ENCODE measurements at regions not wholly inside any gene's neighbourhood (a gene's known extent, or its start where the extent isn't known, plus 50 kb on each side); places are given as distances from the start of the nearest gene placed in this dataset.
A peak's percentile ranks its signal among the peaks of the same experiment; 100 is the strongest.

DNA sequence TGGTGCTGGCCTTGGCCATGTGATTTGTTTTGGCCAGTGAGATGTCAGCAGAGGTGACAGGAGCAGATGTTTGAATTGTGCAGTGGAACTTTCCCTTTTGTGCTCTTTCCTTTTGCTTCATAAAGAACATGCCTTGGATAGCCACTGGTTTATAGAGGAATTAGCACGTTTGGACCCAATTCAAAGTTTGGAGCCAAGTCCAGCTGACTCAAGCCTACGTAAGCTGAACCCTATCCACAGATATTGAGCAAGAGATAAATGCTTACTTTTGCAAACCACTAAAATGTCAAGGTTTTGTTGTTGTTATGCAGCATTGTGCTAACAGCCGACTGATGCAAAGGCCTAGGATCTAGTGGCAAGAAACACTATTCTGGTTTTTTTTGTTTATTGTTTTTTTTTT, 230.9 kb upstream of the CITED2 start:
- Mint-ChIP-seq H3K9me3 (peaks cover 11% of the 10 kb centered on the region), H3K27me3 (ENCODE audit: insufficient read depth, low read depth) (peaks cover 9% of the 10 kb centered on the region), H3K4me1 (peaks cover 32% of the 10 kb centered on the region)

GRCh38 chr6:139603581-139603980, 229.1 kb upstream of the CITED2 start:
- no peak overlapping the region for H2AFZ ChIP-seq (replicated peaks)
- no peak overlapping the region for H3K4me2 ChIP-seq
- Mint-ChIP-seq H3K36me3 (peaks cover 5% of the 10 kb centered on the region), H3K4me3 (no peak overlapping the region), H3K27me3 (ENCODE audit: insufficient read depth, low read depth) (peaks cover 9% of the 10 kb centered on the region), H3K27ac (no peak overlapping the region), H3K4me1 (peaks cover 31% of the 10 kb centered on the region), H3K9me3 (peaks cover 11% of the 10 kb centered on the region)
- H3K79me2 ChIP-seq (ENCODE audit: low read depth) = no peaks in the 10 kb centered on the region
- no peaks in the 10 kb centered on the region for H3K36me3 ChIP-seq
- H3K9me3 ChIP-seq (ENCODE audit: low read depth) = no peaks in the 10 kb centered on the region
- H3K27ac ChIP-seq = peak overlapping the region; percentile 54
- no peaks in the 10 kb centered on the region for H4K20me1 ChIP-seq (ENCODE audit: low read depth)
- H3K4me3 ChIP-seq = no peak overlapping the region
- H3F3A ChIP-seq (ENCODE audit: low read depth) = peaks cover 24% of the 10 kb centered on the region
- H3K9ac ChIP-seq = no peak overlapping the region
- H3K27me3 ChIP-seq = no peaks in the 10 kb centered on the region
- TF ChIP-seq EZH2 (IDR thresholded peaks at IDR 0.05) = no peak
- TF ChIP-seq EZH2phosphoT487 (IDR thresholded peaks at IDR 0.05) = no peak
- no peak for TF ChIP-seq CTCF (IDR thresholded peaks at IDR 0.05)
- DNase-seq (ENCODE audit: low spot score) = no peak
- H3K4me1 ChIP-seq = peaks cover 46% of the 10 kb centered on the region

More for the DNA sequence above, 230.9 kb upstream of the CITED2 start:
- H3K27ac ChIP-seq = no peak overlapping the region
- no peaks in the 10 kb centered on the region for H3K9me3 ChIP-seq (ENCODE audit: low read depth)
- no peaks in the 10 kb centered on the region for H3K36me3 ChIP-seq
- no peak overlapping the region for H3K9ac ChIP-seq
- Mint-ChIP-seq H3K27ac (no peak overlapping the region), H3K4me3 (no peak overlapping the region), H3K36me3 (peaks cover 5% of the 10 kb centered on the region)
- no peak overlapping the region for H3K4me3 ChIP-seq
- no peaks in the 10 kb centered on the region for H3K27me3 ChIP-seq
- peaks cover 24% of the 10 kb centered on the region for H3F3A ChIP-seq (ENCODE audit: low read depth)
- H3K79me2 ChIP-seq (ENCODE audit: low read depth) = no peaks in the 10 kb centered on the region
- H2AFZ ChIP-seq (replicated peaks) = no peak overlapping the region
- H4K20me1 ChIP-seq (ENCODE audit: low read depth) = no peaks in the 10 kb centered on the region
- H3K4me1 ChIP-seq = peaks cover 48% of the 10 kb centered on the region
- TF ChIP-seq EZH2 (IDR thresholded peaks at IDR 0.05) (no peak), CTCF (IDR thresholded peaks at IDR 0.05) (no peak), EZH2phosphoT487 (IDR thresholded peaks at IDR 0.05) (no peak)
- no peak overlapping the region for H3K4me2 ChIP-seq
- DNase-seq (ENCODE audit: low spot score) = no peak

DNA sequence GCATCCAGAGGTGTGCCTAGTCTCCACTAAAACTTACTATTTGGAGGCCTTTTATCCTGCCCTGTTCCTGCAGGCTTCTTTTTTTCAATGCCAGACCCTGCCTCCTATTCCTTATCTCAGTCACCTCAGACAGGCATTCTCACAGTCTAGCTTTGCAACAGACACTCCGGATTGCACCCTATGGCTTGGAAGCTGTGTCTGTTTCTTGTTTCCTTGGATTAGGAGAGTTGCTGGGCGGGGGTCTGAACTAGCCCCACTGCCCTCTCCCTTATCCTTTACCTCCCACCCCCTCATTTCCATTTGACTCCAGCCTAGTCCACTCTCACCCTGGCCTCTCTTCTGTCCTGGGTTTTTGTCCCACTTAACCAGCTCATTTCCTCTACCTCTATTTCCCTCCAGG, 228.1 kb upstream of the CITED2 start:
- Mint-ChIP-seq H3K4me3 (no peak overlapping the region), H3K27ac (peak overlapping the region; percentile 52), H3K27me3 (ENCODE audit: insufficient read depth, low read depth) (peaks cover 9% of the 10 kb centered on the region), H3K9me3 (peaks cover 11% of the 10 kb centered on the region), H3K36me3 (peaks cover 5% of the 10 kb centered on the region), H3K4me1 (peaks cover 31% of the 10 kb centered on the region)
- H3K27ac ChIP-seq = peak overlapping the region; percentile 54
- no peaks in the 10 kb centered on the region for H4K20me1 ChIP-seq (ENCODE audit: low read depth)
- H3K4me1 ChIP-seq = peaks cover 46% of the 10 kb centered on the region
- no peaks in the 10 kb centered on the region for H3K9me3 ChIP-seq (ENCODE audit: low read depth)
- H3K36me3 ChIP-seq = no peaks in the 10 kb centered on the region
- H3K4me3 ChIP-seq = no peak overlapping the region
- TF ChIP-seq EZH2 (IDR thresholded peaks at IDR 0.05) = no peak
- no peak overlapping the region for H2AFZ ChIP-seq (replicated peaks)
- H3K27me3 ChIP-seq = no peaks in the 10 kb centered on the region
- peak overlapping the region; percentile 59 for H3K4me2 ChIP-seq
- DNase-seq (ENCODE audit: low spot score) = peak; percentile 56
- H3K79me2 ChIP-seq (ENCODE audit: low read depth) = no peaks in the 10 kb centered on the region
- peaks cover 30% of the 10 kb centered on the region for H3F3A ChIP-seq (ENCODE audit: low read depth)
- H3K9ac ChIP-seq = no peak overlapping the region

- peaks cover 11% of the 10 kb centered on the region for H3K9me3 Mint-ChIP-seq
- DNase-seq (ENCODE audit: low spot score) = no peak
- H3K4me1 ChIP-seq = peaks cover 50% of the 10 kb centered on the region
Measured at GRCh38 chr6:139600919-139601475, 226.5 kb upstream of the CITED2 start.

More at GRCh38 chr6:139600919-139601475, 226.5 kb upstream of the CITED2 start:
- TF ChIP-seq CTCF (IDR thresholded peaks at IDR 0.05) = no peak
- no peak for TF ChIP-seq EZH2 (IDR thresholded peaks at IDR 0.05)
- TF ChIP-seq EZH2phosphoT487 (IDR thresholded peaks at IDR 0.05) = no peak
- no peaks in the 10 kb centered on the region for H3K36me3 ChIP-seq
- Mint-ChIP-seq H3K27me3 (ENCODE audit: insufficient read depth, low read depth) (peaks cover 9% of the 10 kb centered on the region), H3K27ac (peak overlapping the region; percentile 31), H3K4me1 (peaks cover 37% of the 10 kb centered on the region), H3K36me3 (peaks cover 5% of the 10 kb centered on the region), H3K4me3 (no peak overlapping the region)
- no peak overlapping the region for H3K4me3 ChIP-seq
- H3K27me3 ChIP-seq = no peaks in the 10 kb centered on the region
- no peaks in the 10 kb centered on the region for H3K9me3 ChIP-seq (ENCODE audit: low read depth)
- no peaks in the 10 kb centered on the region for H4K20me1 ChIP-seq (ENCODE audit: low read depth)
- H3K27ac ChIP-seq = no peak overlapping the region
- no peak overlapping the region for H2AFZ ChIP-seq (replicated peaks)
- H3K9ac ChIP-seq = no peak overlapping the region
- no peak overlapping the region for H3K4me2 ChIP-seq
- H3F3A ChIP-seq (ENCODE audit: low read depth) = peaks cover 46% of the 10 kb centered on the region
- no peaks in the 10 kb centered on the region for H3K79me2 ChIP-seq (ENCODE audit: low read depth)
